Left lung (tissue), 4 donors: ENCODE measurements at regions not wholly inside any gene's neighbourhood (a gene's known extent, or its start where the extent isn't known, plus 50 kb on each side); places are given as distances from the start of the nearest gene placed in this dataset.
A peak's percentile ranks its signal among the peaks of the same experiment; 100 is the strongest.

Experiments used
- ATAC-seq: fragments of 200-7000 bp; cut with Tn5 transposase; one replicate; pipeline ENCODE4 v1.9.1; 2020; ENCODE audit warnings: moderate library complexity
- DNase-seq, 4 donors: peaks; one replicate each; pipeline ENCODE4 v3.0.0-alpha.2; 2013 to 2020
- H3K27ac ChIP-seq, 2 donors: fragments of 200-600 bp; sonication (generic) in 1 of 2; one replicate each; pipeline versions ENCODE4 v1.5.0 to v1.8.0; 2020 to 2021
- H3K27me3 ChIP-seq, 2 donors: fragments of 200-600 bp; sonication (generic) in 1 of 2; one replicate each; pipeline versions ENCODE4 v1.5.0 to v1.8.0; 2020 to 2021
- H3K36me3 ChIP-seq, 2 donors: fragments of 200-600 bp; sonication (generic) in 1 of 2; one replicate each; pipeline versions ENCODE4 v1.5.0 to v1.8.0; 2020 to 2021
- H3K4me1 ChIP-seq, 2 donors: fragments of 200-600 bp; one replicate each; pipeline ENCODE4 v1.8.0; 2021
- H3K4me3 ChIP-seq, 2 donors: fragments of 200-600 bp; sonication (generic) in 1 of 2; one replicate each; pipeline versions ENCODE4 v1.5.0 to v1.8.0; 2020 to 2021; ENCODE audit warnings: mild to moderate bottlenecking in 1 of 2
- H3K9me3 ChIP-seq, 2 donors: fragments of 200-600 bp; sonication (generic) in 1 of 2; one replicate each; pipeline versions ENCODE4 v1.5.0 to v1.8.0; 2020 to 2021
- intact Hi-C, 2 donors: fragments of 100-400 bp; cut with DNase I; formaldehyde crosslinking; loops; one replicate each; pipeline versions ENCODE4 v1.11.2 to v1.14.2; 2022
- TF ChIP-seq, protein P1 (sequence below), 2 donors: fragments of 200-600 bp; sonication (generic) in 1 of 2; IDR thresholded peaks; one replicate each; pipeline versions ENCODE4 v1.5.0 to v1.8.0; 2021; ENCODE audit warnings: antibody characterized with exemption in 2 of 2
- donor health status: DM: no; HTN: yes; CAD: no.
- donor health status: DM: no; HTN: no; CAD: no.

DNA sequence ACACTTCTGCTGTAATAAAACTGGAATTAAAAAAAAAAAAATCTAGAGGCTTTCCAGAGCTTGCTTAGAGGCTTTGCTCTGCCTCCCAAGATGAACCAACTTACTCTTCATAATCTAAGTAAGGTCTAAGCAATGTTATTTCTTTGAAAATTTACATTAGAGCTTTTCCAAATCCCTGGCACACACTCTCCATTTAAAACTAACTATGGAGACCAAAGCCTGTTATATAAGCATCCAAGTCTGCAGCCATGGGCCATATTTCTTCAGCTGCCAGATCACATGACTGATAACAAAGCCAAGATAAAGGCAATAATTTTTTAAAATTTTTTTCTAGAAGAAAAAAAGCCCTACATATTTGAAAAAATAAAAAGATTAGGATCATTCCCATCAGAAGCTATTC lies 55.0 kb upstream of the ARHGEF3 start:
- Histone ChIP-seq H3K36me3 (no peaks in the 10 kb centered on the region), H3K9me3 (no peaks in the 10 kb centered on the region), H3K27ac (no peak overlapping the region), H3K4me3 (no peak overlapping the region), H3K27me3 (no peaks in the 10 kb centered on the region), H3K4me1 (no peaks in the 10 kb centered on the region)
- ATAC-seq (no peak), DNase-seq (peak in 1 of 4 donors; percentile 9)
- intact Hi-C loops = no loop called here
- TF ChIP-seq, protein P1, sequence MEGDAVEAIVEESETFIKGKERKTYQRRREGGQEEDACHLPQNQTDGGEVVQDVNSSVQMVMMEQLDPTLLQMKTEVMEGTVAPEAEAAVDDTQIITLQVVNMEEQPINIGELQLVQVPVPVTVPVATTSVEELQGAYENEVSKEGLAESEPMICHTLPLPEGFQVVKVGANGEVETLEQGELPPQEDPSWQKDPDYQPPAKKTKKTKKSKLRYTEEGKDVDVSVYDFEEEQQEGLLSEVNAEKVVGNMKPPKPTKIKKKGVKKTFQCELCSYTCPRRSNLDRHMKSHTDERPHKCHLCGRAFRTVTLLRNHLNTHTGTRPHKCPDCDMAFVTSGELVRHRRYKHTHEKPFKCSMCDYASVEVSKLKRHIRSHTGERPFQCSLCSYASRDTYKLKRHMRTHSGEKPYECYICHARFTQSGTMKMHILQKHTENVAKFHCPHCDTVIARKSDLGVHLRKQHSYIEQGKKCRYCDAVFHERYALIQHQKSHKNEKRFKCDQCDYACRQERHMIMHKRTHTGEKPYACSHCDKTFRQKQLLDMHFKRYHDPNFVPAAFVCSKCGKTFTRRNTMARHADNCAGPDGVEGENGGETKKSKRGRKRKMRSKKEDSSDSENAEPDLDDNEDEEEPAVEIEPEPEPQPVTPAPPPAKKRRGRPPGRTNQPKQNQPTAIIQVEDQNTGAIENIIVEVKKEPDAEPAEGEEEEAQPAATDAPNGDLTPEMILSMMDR (IDR thresholded peaks at IDR 0.05) = no peak

DNA sequence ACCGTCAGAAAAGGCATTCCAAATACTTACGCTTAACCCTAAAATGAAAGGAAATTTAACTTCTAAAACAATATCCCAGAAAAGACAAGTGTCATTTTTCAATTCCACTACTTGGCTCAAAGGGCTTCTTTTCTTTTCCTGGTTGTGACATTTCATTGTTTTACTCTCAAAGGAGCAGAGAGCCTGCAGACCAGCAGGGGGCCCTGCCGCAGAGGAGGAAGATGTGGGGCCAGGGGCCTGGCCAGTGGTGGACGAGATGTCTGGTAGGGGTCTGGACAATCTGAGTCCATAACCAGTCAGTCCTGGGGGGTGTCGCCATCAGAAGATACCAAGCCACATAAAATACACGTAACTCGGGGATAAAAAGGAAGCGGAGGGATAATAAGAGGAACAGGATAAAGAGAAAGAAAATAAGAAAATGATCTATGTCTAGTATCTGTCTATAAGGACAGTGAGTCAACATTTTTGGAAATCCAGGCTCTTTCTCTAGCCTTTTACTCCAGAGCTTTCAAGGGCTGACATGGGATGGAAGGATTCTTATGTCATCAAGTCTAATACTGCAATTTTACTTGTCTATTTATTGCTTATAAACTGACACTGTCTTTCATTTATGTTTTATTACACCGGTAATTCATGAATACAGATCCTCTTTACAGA lies 54.2 kb upstream of the ARHGEF3 start:
- H3K4me3 ChIP-seq = no peak overlapping the region
- intact Hi-C loops = no loop called here
- no peak overlapping the region for H3K27ac ChIP-seq
- no peaks in the 10 kb centered on the region for H3K4me1 ChIP-seq
- H3K9me3 ChIP-seq = no peaks in the 10 kb centered on the region
- peak in 3 of 4 donors; percentile 7 to 78 (median 36) for DNase-seq
- TF ChIP-seq, protein P1 (IDR thresholded peaks at IDR 0.05) = peak; percentile 29 to 52
- no peaks in the 10 kb centered on the region for H3K36me3 ChIP-seq
- no peaks in the 10 kb centered on the region for H3K27me3 ChIP-seq
- peak; percentile 41 for ATAC-seq

DNA sequence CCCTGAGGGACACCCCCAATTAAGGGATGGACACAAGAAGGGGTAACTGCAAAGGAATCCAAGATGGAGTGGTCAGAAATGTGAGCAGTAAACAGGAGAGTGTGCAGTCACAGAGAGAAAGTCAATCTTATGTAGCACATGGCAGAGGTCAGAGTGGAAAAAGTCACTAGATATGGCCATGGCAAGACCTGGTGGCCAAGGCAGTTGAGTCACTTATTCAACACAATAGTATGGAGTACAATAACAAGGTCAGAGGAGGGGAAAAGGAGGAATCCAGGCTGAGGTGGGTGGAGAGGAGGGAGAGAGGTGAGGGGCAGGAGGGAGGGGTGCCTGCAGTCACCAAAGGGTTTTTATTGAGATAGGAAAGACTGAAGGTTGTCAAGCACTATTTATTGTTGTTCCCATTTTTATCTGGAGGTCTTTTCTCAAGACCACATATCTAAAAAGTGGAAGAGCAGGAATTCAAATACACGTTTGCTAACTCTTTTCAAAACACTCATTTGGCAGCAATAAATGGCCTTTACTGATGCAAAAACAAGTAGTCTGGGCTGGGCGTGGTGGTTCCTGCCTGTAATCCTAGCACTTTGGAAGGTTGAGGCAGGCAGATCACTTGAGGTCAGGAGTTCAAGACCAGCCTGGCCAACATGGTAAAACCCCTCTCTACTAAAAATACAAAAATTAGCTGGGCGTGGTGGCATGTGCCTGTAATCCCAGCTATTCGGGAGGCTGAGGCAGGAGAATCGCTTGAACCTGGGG lies 53.3 kb upstream of the ARHGEF3 start:
- TF ChIP-seq, protein P1 (IDR thresholded peaks at IDR 0.05) = no peak
- H3K4me3 ChIP-seq = no peak overlapping the region
- intact Hi-C loops = no loop called here
- DNase-seq (no peak), ATAC-seq (no peak)
- H3K27ac ChIP-seq = no peak overlapping the region
- H3K27me3 ChIP-seq = no peaks in the 10 kb centered on the region
- H3K9me3 ChIP-seq = no peaks in the 10 kb centered on the region
- no peaks in the 10 kb centered on the region for H3K4me1 ChIP-seq
- no peaks in the 10 kb centered on the region for H3K36me3 ChIP-seq

DNA sequence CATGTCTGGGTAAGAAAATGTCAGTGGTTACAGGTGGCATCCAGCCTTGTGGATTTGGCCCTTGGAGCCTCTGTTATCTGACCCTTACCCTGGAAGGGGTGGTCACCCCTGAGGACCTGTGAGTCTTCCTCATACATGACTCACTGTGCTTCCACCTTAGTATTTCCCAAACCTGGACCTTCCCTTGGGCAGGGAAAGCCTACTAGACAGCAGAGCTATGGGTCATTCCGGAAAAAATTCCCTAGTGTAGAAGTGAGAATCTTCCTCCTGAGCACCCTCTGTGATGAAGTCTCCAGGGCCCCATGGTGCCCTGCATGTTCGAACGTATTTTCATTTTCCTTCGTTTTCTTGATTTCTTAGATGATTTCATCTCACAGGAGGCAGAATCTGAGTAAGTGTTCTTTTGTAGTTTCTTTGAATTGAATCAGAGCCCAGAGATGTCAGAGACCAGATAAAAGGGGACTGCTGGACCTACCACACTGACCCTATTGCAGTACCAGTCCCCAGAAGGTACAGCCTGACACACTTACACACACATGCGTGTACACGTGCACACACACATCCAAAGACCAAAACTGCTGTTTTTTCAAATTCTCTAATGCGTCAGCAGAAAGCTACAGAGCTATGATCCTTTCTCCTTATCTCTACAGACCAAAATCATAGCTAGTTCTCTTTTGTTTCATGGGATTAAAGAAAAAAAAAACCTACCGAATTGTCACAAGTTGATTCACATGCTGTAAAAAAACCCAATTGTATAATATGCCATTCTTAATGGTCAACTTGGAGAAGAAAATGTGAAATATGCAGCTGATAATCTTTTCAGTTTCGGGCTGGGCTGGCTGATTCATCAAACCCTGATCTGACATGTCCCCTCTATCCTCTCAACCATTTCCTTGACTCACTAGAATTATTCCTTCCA lies 50.5 kb upstream of the ARHGEF3 start:
- ATAC-seq (no peak), DNase-seq (no peak)
- Histone ChIP-seq H3K4me3 (no peak overlapping the region), H3K4me1 (no peaks in the 10 kb centered on the region), H3K27ac (no peak overlapping the region), H3K36me3 (no peaks in the 10 kb centered on the region), H3K9me3 (no peaks in the 10 kb centered on the region), H3K27me3 (no peaks in the 10 kb centered on the region)
- TF ChIP-seq, protein P1 (IDR thresholded peaks at IDR 0.05) = no peak
- intact Hi-C loops = no loop called here
